Activated T-helper 1 cell treated with anti-CD3 and anti-CD28 coated beads, Interleukin-12 subunit alpha, Interleukin-12 subunit beta, Interleukin-2, Interleukin-4 antibody, amounts not matched to agents 30 ng/mL and 10 ng/mL and 1 ng/mL, durations not matched to agents 14 hours and 24 hours and 36 hours (primary cell): ENCODE measurements at regions not wholly inside any gene's neighbourhood (a gene's known extent, or its start where the extent isn't known, plus 50 kb on each side); places are given as distances from the start of the nearest gene placed in this dataset.
"Not testable (repeated sequence)": the region's sequence is repeated elsewhere in the genome, so short reads cannot be mapped to it uniquely, and the experiment has no call there.

ENCODE experiments used
- DNase-seq: peaks from one replicate; pipeline ENCODE4 v3.0.0; 2021; ENCODE audit warnings: low spot score
- H3K27ac Mint-ChIP-seq: one replicate; pipeline ENCODE4 v1.8.0; 2021; ENCODE audit warnings: mild to moderate bottlenecking, mixed read lengths
- H3K27me3 Mint-ChIP-seq: one replicate; pipeline ENCODE4 v1.8.0; 2022; ENCODE audit warnings: mild to moderate bottlenecking, moderate library complexity, mixed read lengths; ENCODE audit not compliant: insufficient read depth
- H3K36me3 Mint-ChIP-seq: one replicate; pipeline ENCODE4 v1.8.0; 2021; ENCODE audit warnings: low read depth, mixed read lengths
- H3K4me1 Mint-ChIP-seq: one replicate; pipeline ENCODE4 v1.8.0; 2021; ENCODE audit warnings: low read depth, mixed read lengths
- H3K4me3 Mint-ChIP-seq: one replicate; pipeline ENCODE4 v1.8.0; 2021; ENCODE audit warnings: mild to moderate bottlenecking, moderate library complexity, mixed read lengths
- H3K9me3 Mint-ChIP-seq: one replicate; pipeline ENCODE4 v1.8.0; 2021; ENCODE audit warnings: mixed read lengths
- intact Hi-C: fragments of 100-400 bp; cut with micrococcal nuclease; formaldehyde crosslinking; loops from one replicate; pipeline ENCODE4 v1.15.1; 2024

- Mint-ChIP-seq H3K27ac (no peak overlapping the region), H3K9me3 (no peaks in the 10 kb centered on the region), H3K36me3 (no peaks in the 10 kb centered on the region), H3K4me1 (no peaks in the 10 kb centered on the region), H3K27me3 (peaks cover 6% of the 10 kb centered on the region), H3K4me3 (no peak overlapping the region)
- intact Hi-C loops = no loop called here
- no peak for DNase-seq
Observed at GRCh38 chr5:179472641-179473040, 77.7 kb upstream of the RUFY1 start.

GRCh38 chr5:179472174-179472573 lies 78.2 kb upstream of the RUFY1 start:
- Mint-ChIP-seq H3K27ac (no peak overlapping the region), H3K27me3 (peaks cover 6% of the 10 kb centered on the region), H3K4me3 (no peak overlapping the region), H3K4me1 (no peaks in the 10 kb centered on the region), H3K36me3 (no peaks in the 10 kb centered on the region), H3K9me3 (no peaks in the 10 kb centered on the region)
- intact Hi-C loops = no loop called here
- no peak for DNase-seq

GRCh38 chr5:179470201-179470600 lies 80.2 kb upstream of the RUFY1 start:
- Mint-ChIP-seq H3K4me1 (no peaks in the 10 kb centered on the region), H3K4me3 (no peak overlapping the region), H3K9me3 (no peaks in the 10 kb centered on the region), H3K27me3 (peaks cover 2% of the 10 kb centered on the region), H3K27ac (no peak overlapping the region), H3K36me3 (no peaks in the 10 kb centered on the region)
- intact Hi-C loops = no loop called here
- DNase-seq = no peak

- H3K9me3 Mint-ChIP-seq = no peaks in the 10 kb centered on the region
- no peak overlapping the region for H3K27ac Mint-ChIP-seq
- H3K4me3 Mint-ChIP-seq = no peak overlapping the region
- H3K27me3 Mint-ChIP-seq = no peaks in the 10 kb centered on the region
- no peaks in the 10 kb centered on the region for H3K4me1 Mint-ChIP-seq
- intact Hi-C loops = no loop called here
- H3K36me3 Mint-ChIP-seq = no peaks in the 10 kb centered on the region
- DNase-seq = no peak
Observed at GRCh38 chr5:179468696-179469095, 81.7 kb upstream of the RUFY1 start.

- no peaks in the 10 kb centered on the region for H3K36me3 Mint-ChIP-seq
- H3K4me1 Mint-ChIP-seq = no peaks in the 10 kb centered on the region
- no peak overlapping the region for H3K27ac Mint-ChIP-seq
- H3K27me3 Mint-ChIP-seq = no peaks in the 10 kb centered on the region
- intact Hi-C loops = no loop called here
- no peak for DNase-seq
- no peak overlapping the region for H3K4me3 Mint-ChIP-seq
- no peaks in the 10 kb centered on the region for H3K9me3 Mint-ChIP-seq
Observed at GRCh38 chr5:179467441-179467840, 82.9 kb upstream of the RUFY1 start.

- H3K27me3 Mint-ChIP-seq = no peaks in the 10 kb centered on the region
- no peak overlapping the region for H3K27ac Mint-ChIP-seq
- no peaks in the 10 kb centered on the region for H3K4me1 Mint-ChIP-seq
- no peak for DNase-seq
- H3K36me3 Mint-ChIP-seq = no peaks in the 10 kb centered on the region
- intact Hi-C loops = no loop called here
- H3K4me3 Mint-ChIP-seq = no peak overlapping the region
- no peaks in the 10 kb centered on the region for H3K9me3 Mint-ChIP-seq
Observed at GRCh38 chr5:179464631-179465030, 85.7 kb upstream of the RUFY1 start.

GRCh38 chr5:179462040-179462439 lies 88.3 kb upstream of the RUFY1 start:
- H3K27me3 Mint-ChIP-seq = no peaks in the 10 kb centered on the region
- H3K4me1 Mint-ChIP-seq = no peaks in the 10 kb centered on the region
- no peak for DNase-seq
- intact Hi-C loops = no loop called here
- H3K36me3 Mint-ChIP-seq = no peaks in the 10 kb centered on the region
- no peaks in the 10 kb centered on the region for H3K9me3 Mint-ChIP-seq
- no peak overlapping the region for H3K27ac Mint-ChIP-seq
- no peak overlapping the region for H3K4me3 Mint-ChIP-seq

GRCh38 chr5:179461576-179461975 lies 88.8 kb upstream of the RUFY1 start:
- H3K9me3 Mint-ChIP-seq = no peaks in the 10 kb centered on the region
- intact Hi-C loops = no loop called here
- H3K4me3 Mint-ChIP-seq = no peak overlapping the region
- no peaks in the 10 kb centered on the region for H3K36me3 Mint-ChIP-seq
- no peaks in the 10 kb centered on the region for H3K27me3 Mint-ChIP-seq
- no peak for DNase-seq
- no peaks in the 10 kb centered on the region for H3K4me1 Mint-ChIP-seq
- no peak overlapping the region for H3K27ac Mint-ChIP-seq

GRCh38 chr5:179459771-179460170 lies 90.6 kb upstream of the RUFY1 start:
- Mint-ChIP-seq H3K27ac (no peak overlapping the region), H3K4me1 (no peaks in the 10 kb centered on the region), H3K4me3 (no peak overlapping the region), H3K9me3 (peaks cover 8% of the 10 kb centered on the region), H3K27me3 (no peaks in the 10 kb centered on the region), H3K36me3 (no peaks in the 10 kb centered on the region)
- DNase-seq = no peak
- intact Hi-C loops = no loop called here

GRCh38 chr5:179457612-179458011 lies 92.7 kb upstream of the RUFY1 start:
- no peaks in the 10 kb centered on the region for H3K27me3 Mint-ChIP-seq
- no peak overlapping the region for H3K27ac Mint-ChIP-seq
- H3K4me3 Mint-ChIP-seq = no peak overlapping the region
- peaks cover 13% of the 10 kb centered on the region for H3K9me3 Mint-ChIP-seq
- H3K36me3 Mint-ChIP-seq = no peaks in the 10 kb centered on the region
- intact Hi-C loops = no loop called here
- no peaks in the 10 kb centered on the region for H3K4me1 Mint-ChIP-seq
- DNase-seq = no peak

- H3K4me1 Mint-ChIP-seq, intact Hi-C loops, DNase-seq, H3K4me3 Mint-ChIP-seq, H3K27ac Mint-ChIP-seq, H3K27me3 Mint-ChIP-seq, H3K36me3 Mint-ChIP-seq: not testable (repeated sequence)
- H3K9me3 Mint-ChIP-seq = peaks cover 13% of the 10 kb centered on the region
Observed at GRCh38 chr5:179456075-179456474, 94.3 kb upstream of the RUFY1 start.

GRCh38 chr5:179455320-179455719 lies 95.0 kb upstream of the RUFY1 start:
- intact Hi-C loops = no loop called here
- Mint-ChIP-seq H3K27me3 (no peaks in the 10 kb centered on the region), H3K36me3 (no peaks in the 10 kb centered on the region), H3K27ac (no peak overlapping the region), H3K4me1 (no peaks in the 10 kb centered on the region), H3K9me3 (peaks cover 13% of the 10 kb centered on the region), H3K4me3 (no peak overlapping the region)
- no peak for DNase-seq

GRCh38 chr5:179454356-179454755 lies 96.0 kb upstream of the RUFY1 start:
- DNase-seq = no peak
- Mint-ChIP-seq H3K36me3 (no peaks in the 10 kb centered on the region), H3K4me1 (no peaks in the 10 kb centered on the region), H3K27me3 (no peaks in the 10 kb centered on the region), H3K4me3 (no peak overlapping the region), H3K27ac (no peak overlapping the region), H3K9me3 (peaks cover 13% of the 10 kb centered on the region)
- intact Hi-C loops = loop anchor here (5.0 kb wide), 1 partner anchor 48 kb away; no protein-coding TSS in a partner anchor

- Mint-ChIP-seq H3K36me3 (no peaks in the 10 kb centered on the region), H3K27me3 (no peaks in the 10 kb centered on the region), H3K4me3 (no peak overlapping the region), H3K9me3 (peaks cover 13% of the 10 kb centered on the region), H3K4me1 (no peaks in the 10 kb centered on the region), H3K27ac (no peak overlapping the region)
- intact Hi-C loops = loop anchor here (5.0 kb wide), 1 partner anchor 49 kb away; no protein-coding TSS in a partner anchor
- no peak for DNase-seq
Observed at GRCh38 chr5:179453616-179454015, 96.7 kb upstream of the RUFY1 start.
